Suppressor macrophage treated with lipopolysaccharide for 4 hours (primary cell): ENCODE measurements at regions not wholly inside any gene's neighbourhood (a gene's known extent, or its start where the extent isn't known, plus 50 kb on each side); places are given as distances from the start of the nearest gene placed in this dataset.
"Not testable (repeated sequence)": the region's sequence is repeated elsewhere in the genome, so short reads cannot be mapped to it uniquely, and the experiment has no call there.

Experiments
- DNase-seq: peaks from one replicate; pipeline ENCODE4 v3.0.0-alpha.2; 2020

- no peak for DNase-seq
These were observed 719.1 kb downstream of the ZBBX start for GRCh38 chr3:166660962-166661361.

GRCh38 chr3:166637984-166638530 is 742.0 kb downstream of the ZBBX start:
- no peak for DNase-seq

- DNase-seq: no peak
These were observed 745.9 kb downstream of the ZBBX start for GRCh38 chr3:166634091-166634746.

- DNase-seq: no peak
These were observed 749.9 kb downstream of the ZBBX start for GRCh38 chr3:166630190-166630589.

GRCh38 chr3:166613365-166613764 is 766.7 kb downstream of the ZBBX start:
- DNase-seq: no peak

GRCh38 chr3:166612761-166613160 is 767.3 kb downstream of the ZBBX start:
- not testable (repeated sequence) for DNase-seq

- no peak for DNase-seq
These were observed 770.8 kb upstream of the BCHE start for GRCh38 chr3:166607933-166608521.

GRCh38 chr3:166606988-166607387 is 769.8 kb upstream of the BCHE start:
- DNase-seq: no peak

GRCh38 chr3:166593776-166594175 is 756.6 kb upstream of the BCHE start:
- DNase-seq: no peak

- no peak for DNase-seq
These were observed 745.0 kb upstream of the BCHE start for GRCh38 chr3:166582236-166582635.

- DNase-seq: no peak
These were observed 743.3 kb upstream of the BCHE start for GRCh38 chr3:166580561-166580960.

- no peak for DNase-seq
These were observed 737.9 kb upstream of the BCHE start for GRCh38 chr3:166575161-166575560.

GRCh38 chr3:166571686-166572085 is 734.5 kb upstream of the BCHE start:
- DNase-seq: not testable (repeated sequence)

GRCh38 chr3:166570102-166570501 is 732.9 kb upstream of the BCHE start:
- DNase-seq: no peak

GRCh38 chr3:166569589-166569988 is 732.4 kb upstream of the BCHE start:
- DNase-seq: no peak

GRCh38 chr3:166560253-166560652 is 723.0 kb upstream of the BCHE start:
- no peak for DNase-seq

- no peak for DNase-seq
These were observed 719.7 kb upstream of the BCHE start for GRCh38 chr3:166556955-166557354.

- DNase-seq: no peak
These were observed 716.8 kb upstream of the BCHE start for GRCh38 chr3:166554023-166554422.

GRCh38 chr3:166533740-166534139 is 696.5 kb upstream of the BCHE start:
- DNase-seq: no peak

GRCh38 chr3:166531730-166532129 is 694.5 kb upstream of the BCHE start:
- DNase-seq: no peak

- no peak for DNase-seq
These were observed 690.1 kb upstream of the BCHE start for GRCh38 chr3:166527325-166527724.

- DNase-seq: no peak
These were observed 689.7 kb upstream of the BCHE start for GRCh38 chr3:166526881-166527280.

- no peak for DNase-seq
These were observed 684.8 kb upstream of the BCHE start for GRCh38 chr3:166522017-166522416.

- DNase-seq: no peak
These were observed 682.2 kb upstream of the BCHE start for GRCh38 chr3:166519443-166519842.

- DNase-seq: no peak
These were observed 680.8 kb upstream of the BCHE start for GRCh38 chr3:166518040-166518439.
